H9 (cell line): ENCODE measurements at regions not wholly inside any gene's neighbourhood (a gene's known extent, or its start where the extent isn't known, plus 50 kb on each side); places are given as distances from the start of the nearest gene placed in this dataset.

Experiments
- DNase-seq: peaks from one replicate; pipeline ENCODE4 v3.0.0-alpha.2; 2017
- H2AFZ ChIP-seq: one replicate; pipeline ENCODE4 v1.6.1; 2013; ENCODE audit warnings: mild to moderate bottlenecking, low read length, control low read depth, moderate library complexity
- H2AK5ac ChIP-seq: 2 replicates; pipeline ENCODE4 v1.6.1; 2013; ENCODE audit warnings: low read length, control low read depth, mixed read lengths; ENCODE audit not compliant: insufficient read length
- H2BK120ac ChIP-seq: one replicate; pipeline ENCODE4 v1.6.1; 2013; ENCODE audit warnings: low read depth, mild to moderate bottlenecking, low read length, control low read depth, inconsistent platforms; ENCODE audit not compliant: poor library complexity, severe bottlenecking
- H2BK12ac ChIP-seq: 2 replicates; pipeline ENCODE4 v1.6.1; 2013; ENCODE audit warnings: low read length, control low read depth, mixed read lengths, low read depth; ENCODE audit not compliant: insufficient read length
- H2BK15ac ChIP-seq: 2 replicates; pipeline ENCODE4 v1.6.1; 2013; ENCODE audit warnings: low read depth, low read length, control low read depth
- H2BK20ac ChIP-seq: one replicate; pipeline ENCODE4 v1.6.1; 2013; ENCODE audit warnings: low read depth, mild to moderate bottlenecking, low read length, control low read depth, inconsistent platforms; ENCODE audit not compliant: poor library complexity, severe bottlenecking
- H2BK5ac ChIP-seq: 2 replicates; pipeline ENCODE4 v1.6.1; 2013; ENCODE audit warnings: low read length, control low read depth, mixed read lengths; ENCODE audit not compliant: insufficient read length
- H3K14ac ChIP-seq: 2 replicates; pipeline ENCODE4 v1.6.1; 2013; ENCODE audit warnings: low read length, control low read depth; ENCODE audit not compliant: insufficient read depth
- H3K18ac ChIP-seq: 2 replicates; pipeline ENCODE4 v1.6.1; 2013; ENCODE audit warnings: low read depth, mild to moderate bottlenecking, mixed read lengths, low read length, control low read depth; ENCODE audit not compliant: insufficient read length
- H3K23ac ChIP-seq: 2 replicates; pipeline ENCODE4 v1.6.1; 2013; ENCODE audit warnings: low read length, control low read depth, mixed read lengths, low read depth; ENCODE audit not compliant: insufficient read length
- H3K23me2 ChIP-seq: 2 replicates; pipeline ENCODE4 v1.6.1; 2013; ENCODE audit warnings: low read depth, mild to moderate bottlenecking, mixed read lengths, low read length, control low read depth; ENCODE audit not compliant: insufficient read length, poor library complexity, severe bottlenecking
- H3K27ac ChIP-seq: 2 replicates; pipeline ENCODE4 v1.5.1; 2013; ENCODE audit warnings: low read length, control low read depth, mixed read lengths, low read depth; ENCODE audit not compliant: insufficient read length
- H3K27me3 ChIP-seq: 2 replicates; pipeline ENCODE4 v1.6.1; 2013; ENCODE audit warnings: low read length, control low read depth, inconsistent platforms; ENCODE audit not compliant: insufficient read depth
- H3K4ac ChIP-seq: 2 replicates; pipeline ENCODE4 v1.6.1; 2013; ENCODE audit warnings: low read depth, mild to moderate bottlenecking, control low read depth, inconsistent platforms, low read length, moderate library complexity
- H3K4me1 ChIP-seq: 2 replicates; pipeline ENCODE4 v1.6.1; 2013; ENCODE audit warnings: low read length, control low read depth, inconsistent platforms; ENCODE audit not compliant: insufficient read depth
- H3K4me2 ChIP-seq: 2 replicates; pipeline ENCODE4 v1.6.1; 2013; ENCODE audit warnings: low read length, control low read depth, mixed read lengths; ENCODE audit not compliant: insufficient read length, insufficient read depth
- H3K56ac ChIP-seq: 2 replicates; pipeline ENCODE4 v1.6.1; 2013; ENCODE audit warnings: low read depth, mild to moderate bottlenecking, mixed read lengths, low read length, control low read depth; ENCODE audit not compliant: insufficient read length
- H3K79me1 ChIP-seq: 2 replicates; pipeline ENCODE4 v1.6.1; 2013; ENCODE audit warnings: low read depth, mild to moderate bottlenecking, moderate library complexity, low read length, control low read depth, inconsistent platforms; ENCODE audit not compliant: insufficient read depth, poor library complexity, severe bottlenecking
- H3K79me2 ChIP-seq: 2 replicates; pipeline ENCODE4 v1.6.1; 2013; ENCODE audit warnings: low read length, control low read depth, inconsistent platforms; ENCODE audit not compliant: insufficient read depth
- H3K9ac ChIP-seq: 2 replicates; pipeline ENCODE4 v1.6.1; 2013; ENCODE audit warnings: low read length, control low read depth, mixed read lengths; ENCODE audit not compliant: insufficient read length; ENCODE audit errors: extremely low read depth
- H3K9me3 ChIP-seq: one replicate; pipeline ENCODE4 v1.6.1; 2013; ENCODE audit warnings: low read depth, low read length, inconsistent platforms; ENCODE audit not compliant: control insufficient read depth
- H3T11ph ChIP-seq: one replicate; pipeline ENCODE4 v1.6.1; 2013; ENCODE audit warnings: mild to moderate bottlenecking, low read length, control low read depth, inconsistent platforms
- H4K20me1 ChIP-seq: one replicate; pipeline ENCODE4 v1.6.1; 2013; ENCODE audit not compliant: control insufficient read depth, insufficient read length, insufficient read depth
- H4K5ac ChIP-seq: 2 replicates; pipeline ENCODE4 v1.6.1; 2013; ENCODE audit warnings: low read depth, mild to moderate bottlenecking, mixed read lengths, low read length, control low read depth; ENCODE audit not compliant: insufficient read length
- H4K8ac ChIP-seq: replicated peaks from 2 replicates; pipeline ENCODE4 v1.6.1; 2013; ENCODE audit warnings: low read length, control low read depth, mixed read lengths, low read depth; ENCODE audit not compliant: insufficient read length
- H4K91ac ChIP-seq: 2 replicates; pipeline ENCODE4 v1.6.1; 2013; ENCODE audit warnings: low read depth, mild to moderate bottlenecking, moderate library complexity, mixed read lengths, low read length, control low read depth; ENCODE audit not compliant: insufficient read length
- H3K27ac Mint-ChIP-seq, 3 experiments: 2 replicates in 2 of 3; 3 replicates in 1 of 3; pipeline ENCODE4 v1.8.0; 2020 to 2021; ENCODE audit warnings: mixed read lengths in 3 of 3, mild to moderate bottlenecking in 1 of 3, moderate library complexity in 1 of 3
- H3K27me3 Mint-ChIP-seq: 2 replicates; pipeline ENCODE4 v1.8.0; 2021; ENCODE audit warnings: low read depth, mild to moderate bottlenecking, moderate library complexity, mixed read lengths
- H3K36me3 Mint-ChIP-seq, 3 experiments: 2 replicates in 2 of 3; 3 replicates in 1 of 3; pipeline ENCODE4 v1.8.0; 2020 to 2021; ENCODE audit warnings: low read depth in 3 of 3, mixed read lengths in 3 of 3; ENCODE audit not compliant: insufficient read depth in 1 of 3
- H3K4me1 Mint-ChIP-seq, 2 experiments: 2 replicates each; pipeline ENCODE4 v1.8.0; 2020; ENCODE audit warnings: mixed read lengths in 2 of 2
- H3K4me3 Mint-ChIP-seq, 2 experiments: 2 replicates in 1 of 2; 3 replicates in 1 of 2; pipeline ENCODE4 v1.8.0; 2020 to 2021; ENCODE audit warnings: mild to moderate bottlenecking in 2 of 2, mixed read lengths in 2 of 2, moderate library complexity in 1 of 2
- H3K9me3 Mint-ChIP-seq, 2 experiments: 2 replicates in 1 of 2; 3 replicates in 1 of 2; pipeline ENCODE4 v1.8.0; 2020; ENCODE audit warnings: mild to moderate bottlenecking in 2 of 2, mixed read lengths in 2 of 2, moderate library complexity in 1 of 2
- WGBS: extraction: QIAGEN DNeasy Blood & Tissue Kit; methylation state at CpG from one replicate; pipeline ENCODE4 v1.1.7; 2013; ENCODE audit warnings: missing lambda C conversion rate, low lambda C conversion rate, mixed read lengths; ENCODE audit not compliant: insufficient read length; ENCODE audit errors: extremely low coverage; 5-methylcytosine and 5-hydroxymethylcytosine counted together
- TF ChIP-seq, protein P1 (sequence below): fragments of 200-600 bp; sonication (generic); conservative IDR thresholded peaks from 3 replicates; pipeline ENCODE4 v1.8.0; 2021; ENCODE audit warnings: antibody characterized with exemption, mild to moderate bottlenecking

DNA sequence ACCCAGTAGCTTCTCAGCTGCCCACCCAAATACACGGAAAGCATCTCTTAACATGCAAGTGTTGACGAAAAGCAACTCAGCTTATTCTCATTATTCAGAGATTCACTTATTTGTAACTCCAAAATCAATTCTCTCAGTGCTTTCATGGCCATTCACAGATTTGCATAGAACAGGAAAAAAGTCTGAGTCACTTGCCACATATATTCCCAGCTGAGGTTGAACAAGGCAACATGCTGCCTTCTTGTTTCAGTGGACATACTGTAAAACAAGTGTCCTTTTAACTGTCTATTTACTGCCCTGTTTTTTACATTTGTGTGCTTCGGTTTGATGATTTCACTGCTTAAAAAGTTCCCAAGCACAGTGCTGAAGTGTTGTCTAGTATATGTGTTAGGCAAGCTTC lies 273.0 kb downstream of the LTN1 start:
- no peak overlapping the region for H3K27ac Mint-ChIP-seq

More for the DNA sequence above, 273.0 kb downstream of the LTN1 start:
- H3K27ac ChIP-seq: no peak overlapping the region
- H3K23me2 ChIP-seq: no peaks in the 10 kb centered on the region
- H2BK5ac ChIP-seq: no peak overlapping the region
- no peaks in the 10 kb centered on the region for H3K9me3 ChIP-seq
- no peak overlapping the region for H3K4ac ChIP-seq
- no peak overlapping the region for H2BK12ac ChIP-seq
- no peaks in the 10 kb centered on the region for H3K79me1 ChIP-seq
- H2BK120ac ChIP-seq: no peak overlapping the region
- no peak overlapping the region for H4K5ac ChIP-seq
- H4K8ac ChIP-seq: no peak overlapping the region
- no peak overlapping the region for H3T11ph ChIP-seq
- no peaks in the 10 kb centered on the region for H3K4me1 ChIP-seq
- no peaks in the 10 kb centered on the region for H4K20me1 ChIP-seq
- TF ChIP-seq, protein P1, sequence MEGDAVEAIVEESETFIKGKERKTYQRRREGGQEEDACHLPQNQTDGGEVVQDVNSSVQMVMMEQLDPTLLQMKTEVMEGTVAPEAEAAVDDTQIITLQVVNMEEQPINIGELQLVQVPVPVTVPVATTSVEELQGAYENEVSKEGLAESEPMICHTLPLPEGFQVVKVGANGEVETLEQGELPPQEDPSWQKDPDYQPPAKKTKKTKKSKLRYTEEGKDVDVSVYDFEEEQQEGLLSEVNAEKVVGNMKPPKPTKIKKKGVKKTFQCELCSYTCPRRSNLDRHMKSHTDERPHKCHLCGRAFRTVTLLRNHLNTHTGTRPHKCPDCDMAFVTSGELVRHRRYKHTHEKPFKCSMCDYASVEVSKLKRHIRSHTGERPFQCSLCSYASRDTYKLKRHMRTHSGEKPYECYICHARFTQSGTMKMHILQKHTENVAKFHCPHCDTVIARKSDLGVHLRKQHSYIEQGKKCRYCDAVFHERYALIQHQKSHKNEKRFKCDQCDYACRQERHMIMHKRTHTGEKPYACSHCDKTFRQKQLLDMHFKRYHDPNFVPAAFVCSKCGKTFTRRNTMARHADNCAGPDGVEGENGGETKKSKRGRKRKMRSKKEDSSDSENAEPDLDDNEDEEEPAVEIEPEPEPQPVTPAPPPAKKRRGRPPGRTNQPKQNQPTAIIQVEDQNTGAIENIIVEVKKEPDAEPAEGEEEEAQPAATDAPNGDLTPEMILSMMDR: no peak
- H3K23ac ChIP-seq: no peak overlapping the region
- H3K9me3 Mint-ChIP-seq: peaks cover 0 to 3% of the 10 kb centered on the region in 2 experiments; a peak in 2 of 5 replicates
- no peak overlapping the region for H3K4me3 Mint-ChIP-seq
- H2AK5ac ChIP-seq: no peak overlapping the region
- H3K56ac ChIP-seq: no peak overlapping the region
- H3K36me3 Mint-ChIP-seq: no peaks in the 10 kb centered on the region
- no peak overlapping the region for H4K91ac ChIP-seq
- no peaks in the 10 kb centered on the region for H3K79me2 ChIP-seq
- no peak overlapping the region for H3K9ac ChIP-seq
- H3K4me2 ChIP-seq: no peak overlapping the region
- WGBS: no CpG with 5 or more reads among the region's 3 CpGs
- H3K14ac ChIP-seq: no peak overlapping the region
- H3K4me1 Mint-ChIP-seq: no peaks in the 10 kb centered on the region
- H2BK20ac ChIP-seq: no peak overlapping the region
- no peak overlapping the region for H2BK15ac ChIP-seq
- H3K18ac ChIP-seq: no peak overlapping the region
- H2AFZ ChIP-seq: no peak overlapping the region
- no peaks in the 10 kb centered on the region for H3K27me3 ChIP-seq
- DNase-seq: no peak
- H3K27me3 Mint-ChIP-seq: no peaks in the 10 kb centered on the region
